HEK293 (cell line): ENCODE measurements at regions not wholly inside any gene's neighbourhood (a gene's known extent, or its start where the extent isn't known, plus 50 kb on each side); places are given as distances from the start of the nearest gene placed in this dataset.

Source experiments
- CTCF ChIP-seq: fragments of 450-650 bp; formaldehyde crosslinking; IDR thresholded peaks from 2 replicates; pipeline ENCODE4 v1.5.1; 2016; ENCODE audit warnings: missing biosample characterization, missing genetic modification characterization
- YY1 ChIP-seq: fragments of 450-650 bp; formaldehyde crosslinking; IDR thresholded peaks from 2 replicates; pipeline ENCODE4 v1.5.1; 2018; ENCODE audit warnings: missing biosample characterization, missing genetic modification characterization
- ZNF19 ChIP-seq: fragments of 450-650 bp; formaldehyde crosslinking; IDR thresholded peaks from 2 replicates; pipeline ENCODE4; 2016; ENCODE audit warnings: missing biosample characterization, missing genetic modification characterization, low read depth
- ZNF26 ChIP-seq: fragments of 450-650 bp; formaldehyde crosslinking; IDR thresholded peaks from 2 replicates; pipeline ENCODE4 v1.5.1; 2016; ENCODE audit warnings: missing biosample characterization, missing genetic modification characterization
- ZNF362 ChIP-seq: fragments of 450-650 bp; formaldehyde crosslinking; IDR thresholded peaks from 2 replicates; pipeline ENCODE4 v1.5.1; 2016; ENCODE audit warnings: missing biosample characterization, missing genetic modification characterization
- ZNF624 ChIP-seq: fragments of 450-650 bp; formaldehyde crosslinking; IDR thresholded peaks from 2 replicates; pipeline ENCODE4 v1.5.1; 2017; ENCODE audit warnings: missing biosample characterization, missing genetic modification characterization

- TF ChIP-seq ZNF624 (tag by site-specific recombination) (no peak), CTCF (tag by site-specific recombination) (no peak), ZNF362 (no peak), ZNF19 (tag by site-specific recombination) (no peak), YY1 (tag by site-specific recombination) (no peak), ZNF26 (tag by site-specific recombination) (no peak)
These were observed 52.4 kb upstream of the NLK start for GRCh38 chr17:27990100-27990499.
